Kidney (tissue), 13 donors: ENCODE measurements at regions not wholly inside any gene's neighbourhood (a gene's known extent, or its start where the extent isn't known, plus 50 kb on each side); places are given as distances from the start of the nearest gene placed in this dataset.

Experiments used
- DNase-seq, 5 donors: peaks; one replicate each; pipeline ENCODE4 v3.0.0-alpha.2; 2013 to 2020
- FAIRE-seq: peaks from 2 replicates; lab custom pipeline; 2012; peaks lifted over from hg19 to GRCh38; lab: Jason Lieb, UNC
- H3K27ac ChIP-seq, 2 donors: one replicate each; pipeline ENCODE4 v1.7.0; 2013; ENCODE audit warnings: low read depth in 2 of 2, low read length in 2 of 2, inconsistent platforms in 1 of 2
- H3K27me3 ChIP-seq: one replicate; pipeline ENCODE4 v1.7.1; 2013; ENCODE audit warnings: low read length, inconsistent platforms; ENCODE audit not compliant: control insufficient read depth, insufficient read depth
- H3K36me3 ChIP-seq, 3 donors: one replicate each; pipeline versions ENCODE4 v1.7.0 to v1.7.1; 2013; ENCODE audit warnings: low read length in 3 of 3, control low read depth in 1 of 3, inconsistent platforms in 1 of 3; ENCODE audit not compliant: insufficient read depth in 3 of 3, control insufficient read depth in 2 of 3
- H3K4me1 ChIP-seq, 3 donors: one replicate each; pipeline versions ENCODE4 v1.7.0 to v1.7.1; 2013; ENCODE audit warnings: low read length in 3 of 3, inconsistent platforms in 1 of 3, low read depth in 1 of 3; ENCODE audit not compliant: control insufficient read depth in 2 of 3, insufficient read depth in 2 of 3
- H3K4me3 ChIP-seq, 3 donors: one replicate each; pipeline versions ENCODE4 v1.7.0 to v1.8.1; 2013; ENCODE audit warnings: low read length in 3 of 3, control low read depth in 1 of 3, inconsistent platforms in 1 of 3
- H3K9ac ChIP-seq, 3 donors: one replicate each; pipeline versions ENCODE4 v1.7.0 to v1.7.1; 2013; ENCODE audit warnings: low read length in 3 of 3, control low read depth in 1 of 3, inconsistent platforms in 1 of 3
- H3K9me3 ChIP-seq, 3 donors: one replicate each; pipeline versions ENCODE4 v1.7.0 to v1.7.1; 2013; ENCODE audit warnings: low read length in 3 of 3, control low read depth in 1 of 3, inconsistent platforms in 1 of 3; ENCODE audit not compliant: control insufficient read depth in 2 of 3, insufficient read depth in 1 of 3
- intact Hi-C: fragments of 100-400 bp; cut with DNase I; formaldehyde crosslinking; loops from one replicate; pipeline ENCODE4 v1.11.1; 2022
- TF ChIP-seq, protein P1 (sequence below): IDR thresholded peaks from 3 replicates; pipeline ENCODE4 v1.5.1; 2012; ENCODE audit warnings: mild to moderate bottlenecking, moderate library complexity, borderline replicate concordance; ENCODE audit not compliant: insufficient read depth; ENCODE audit errors: extremely low read depth
- donor health status: control.
- donor health status: control.
- donor health status: control.
- donor health status: control.
- donor health status: control.
- donor health status: DM: yes; HTN: yes; CAD: no.
- donor health status: Normal renal cell carcinoma (clear cell type).

DNA sequence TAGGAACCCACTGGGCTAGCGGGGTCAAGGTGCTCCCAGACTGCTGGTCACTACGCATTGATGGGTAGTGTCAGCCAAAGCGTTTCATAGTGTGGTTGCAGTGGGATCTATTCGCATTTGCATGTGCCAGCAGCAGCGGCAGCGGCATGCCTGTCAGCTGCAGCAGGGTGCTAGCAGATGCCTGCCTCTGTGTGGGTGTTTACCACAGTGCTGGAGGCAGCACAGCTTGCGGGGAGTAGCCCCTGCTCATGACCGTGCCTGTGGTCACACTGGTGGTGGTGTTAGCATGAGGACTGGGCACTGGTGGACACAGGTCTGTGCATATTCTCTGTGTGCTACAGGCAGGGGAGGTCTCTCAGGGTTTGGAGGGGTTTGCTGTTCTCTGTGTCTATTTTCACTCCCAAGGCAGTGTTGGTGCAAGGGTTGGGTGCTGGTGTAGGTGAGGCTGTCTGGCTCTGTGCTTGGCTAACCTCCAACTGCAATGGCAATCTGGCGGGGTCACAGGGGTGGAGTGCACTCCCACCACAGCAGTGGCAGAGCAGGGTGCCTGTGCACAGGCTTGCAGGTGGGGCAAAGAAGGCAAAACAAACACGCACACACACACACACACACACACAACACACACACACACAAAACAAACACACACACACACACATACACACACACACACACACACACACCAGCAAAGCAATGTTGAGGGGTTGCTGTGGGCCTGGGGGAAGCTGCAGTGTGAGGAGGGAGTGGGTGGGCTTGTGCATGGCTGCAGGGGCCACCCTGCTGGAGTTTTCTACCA lies 184.4 kb downstream of the GLUD2 start:
- Histone ChIP-seq H3K9ac (no peak overlapping the region), H3K4me1 (no peaks in the 10 kb centered on the region), H3K27ac (no peak overlapping the region), H3K4me3 (no peak overlapping the region), H3K9me3 (no peaks in the 10 kb centered on the region), H3K36me3 (no peaks in the 10 kb centered on the region), H3K27me3 (no peaks in the 10 kb centered on the region)
- TF ChIP-seq, protein P1, sequence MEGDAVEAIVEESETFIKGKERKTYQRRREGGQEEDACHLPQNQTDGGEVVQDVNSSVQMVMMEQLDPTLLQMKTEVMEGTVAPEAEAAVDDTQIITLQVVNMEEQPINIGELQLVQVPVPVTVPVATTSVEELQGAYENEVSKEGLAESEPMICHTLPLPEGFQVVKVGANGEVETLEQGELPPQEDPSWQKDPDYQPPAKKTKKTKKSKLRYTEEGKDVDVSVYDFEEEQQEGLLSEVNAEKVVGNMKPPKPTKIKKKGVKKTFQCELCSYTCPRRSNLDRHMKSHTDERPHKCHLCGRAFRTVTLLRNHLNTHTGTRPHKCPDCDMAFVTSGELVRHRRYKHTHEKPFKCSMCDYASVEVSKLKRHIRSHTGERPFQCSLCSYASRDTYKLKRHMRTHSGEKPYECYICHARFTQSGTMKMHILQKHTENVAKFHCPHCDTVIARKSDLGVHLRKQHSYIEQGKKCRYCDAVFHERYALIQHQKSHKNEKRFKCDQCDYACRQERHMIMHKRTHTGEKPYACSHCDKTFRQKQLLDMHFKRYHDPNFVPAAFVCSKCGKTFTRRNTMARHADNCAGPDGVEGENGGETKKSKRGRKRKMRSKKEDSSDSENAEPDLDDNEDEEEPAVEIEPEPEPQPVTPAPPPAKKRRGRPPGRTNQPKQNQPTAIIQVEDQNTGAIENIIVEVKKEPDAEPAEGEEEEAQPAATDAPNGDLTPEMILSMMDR = no peak
- DNase-seq (peak in 1 of 5 donors; percentile 52), FAIRE-seq (no peak)
- intact Hi-C loops = no loop called here

DNA sequence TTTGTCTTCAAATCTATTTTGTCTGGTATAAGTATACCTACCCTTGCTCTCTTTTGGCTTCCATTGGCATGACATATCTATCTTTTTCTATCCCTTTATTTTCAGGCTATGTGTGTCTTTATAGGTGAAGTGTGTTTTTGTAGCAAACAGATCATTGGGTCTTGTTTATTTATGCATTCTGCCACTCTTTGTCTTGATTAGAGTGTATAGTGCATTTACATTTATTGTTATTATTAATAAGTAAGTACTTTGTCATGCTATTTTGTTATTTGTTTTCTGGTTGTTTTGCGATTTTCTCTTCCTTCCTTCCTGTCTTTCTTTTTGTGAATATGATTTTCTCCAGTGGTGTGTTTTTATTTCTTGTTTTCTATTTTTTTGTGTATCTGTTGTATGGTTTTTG lies 188.6 kb downstream of the GLUD2 start:
- DNase-seq (no peak), FAIRE-seq (no peak)
- Histone ChIP-seq H3K36me3 (no peaks in the 10 kb centered on the region), H3K4me3 (no peak overlapping the region), H3K27ac (no peak overlapping the region), H3K9ac (no peak overlapping the region), H3K9me3 (no peaks in the 10 kb centered on the region), H3K27me3 (no peaks in the 10 kb centered on the region), H3K4me1 (no peaks in the 10 kb centered on the region)
- TF ChIP-seq, protein P1 = no peak
- intact Hi-C loops = no loop called here

DNA sequence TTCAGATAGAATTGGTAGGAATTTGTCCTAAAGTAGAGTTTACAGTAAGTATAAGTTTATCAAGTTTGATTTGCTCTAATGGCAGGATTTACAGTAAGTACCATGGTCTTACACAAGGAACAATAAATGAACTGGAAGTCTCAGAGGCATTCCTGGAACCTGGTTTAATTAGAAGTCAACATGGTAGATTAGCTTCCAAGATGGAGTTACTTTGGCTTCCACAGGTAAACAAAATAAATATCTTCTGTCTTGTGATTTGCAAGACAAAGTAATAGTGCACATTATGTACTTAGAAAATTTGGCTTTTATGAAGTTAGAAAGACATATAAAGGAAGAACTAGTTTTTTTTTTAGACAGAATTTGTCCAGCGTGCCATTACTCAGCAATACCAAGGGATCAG lies 190.7 kb downstream of the GLUD2 start:
- no peak for DNase-seq
- intact Hi-C loops = no loop called here
- Histone ChIP-seq H3K4me1 (no peaks in the 10 kb centered on the region), H3K27me3 (no peaks in the 10 kb centered on the region), H3K27ac (no peak overlapping the region), H3K9ac (no peak overlapping the region), H3K36me3 (no peaks in the 10 kb centered on the region), H3K9me3 (no peaks in the 10 kb centered on the region), H3K4me3 (no peak overlapping the region)
- TF ChIP-seq, protein P1 = no peak
- FAIRE-seq = no peak

DNA sequence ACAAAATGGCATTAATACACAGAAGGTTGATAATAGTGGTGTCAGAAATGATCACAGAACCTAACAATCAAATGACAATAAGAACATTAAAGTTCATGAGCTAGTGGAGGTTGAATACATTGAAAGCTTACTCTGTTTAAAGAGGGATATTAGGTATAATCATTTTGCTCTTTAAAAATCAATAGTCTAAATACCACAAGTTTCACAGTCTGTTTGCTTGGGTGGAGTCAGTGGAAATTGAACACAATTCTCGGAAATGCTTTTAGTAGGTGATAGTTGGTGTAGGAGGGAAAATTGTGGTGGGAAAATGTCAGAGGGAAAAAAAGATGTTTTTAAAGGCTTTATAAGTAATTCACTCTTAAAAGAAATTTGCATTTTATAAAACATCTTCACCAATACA lies 197.1 kb downstream of the GLUD2 start:
- no peaks in the 10 kb centered on the region for H3K9me3 ChIP-seq

More for the DNA sequence above, 197.1 kb downstream of the GLUD2 start:
- Histone ChIP-seq H3K4me1 (no peaks in the 10 kb centered on the region), H3K36me3 (no peaks in the 10 kb centered on the region), H3K9ac (no peak overlapping the region), H3K27me3 (no peaks in the 10 kb centered on the region), H3K4me3 (no peak overlapping the region), H3K27ac (no peak overlapping the region)
- TF ChIP-seq, protein P1 = no peak
- intact Hi-C loops = no loop called here
- FAIRE-seq (no peak), DNase-seq (no peak)
